ENCODE measurements at regions not wholly inside any gene's neighbourhood (a gene's known extent, or its start where the extent isn't known, plus 50 kb on each side); places are given as distances from the start of the nearest gene placed in this dataset.

- FAIRE-seq (no peak), DNase-seq (ENCODE audit: low spot score) (no peak)
These were observed 246.8 kb downstream of the CDC5L start for GRCh38 chr6:44634321-44634720.

GRCh38 chr6:44635486-44635885 is 248.0 kb downstream of the CDC5L start:
- DNase-seq (ENCODE audit: low spot score) = no peak
- FAIRE-seq = no peak

GRCh38 chr6:44636561-44637248 is 249.2 kb downstream of the CDC5L start:
- no peak for DNase-seq (ENCODE audit: low spot score)
- FAIRE-seq = no peak

DNA sequence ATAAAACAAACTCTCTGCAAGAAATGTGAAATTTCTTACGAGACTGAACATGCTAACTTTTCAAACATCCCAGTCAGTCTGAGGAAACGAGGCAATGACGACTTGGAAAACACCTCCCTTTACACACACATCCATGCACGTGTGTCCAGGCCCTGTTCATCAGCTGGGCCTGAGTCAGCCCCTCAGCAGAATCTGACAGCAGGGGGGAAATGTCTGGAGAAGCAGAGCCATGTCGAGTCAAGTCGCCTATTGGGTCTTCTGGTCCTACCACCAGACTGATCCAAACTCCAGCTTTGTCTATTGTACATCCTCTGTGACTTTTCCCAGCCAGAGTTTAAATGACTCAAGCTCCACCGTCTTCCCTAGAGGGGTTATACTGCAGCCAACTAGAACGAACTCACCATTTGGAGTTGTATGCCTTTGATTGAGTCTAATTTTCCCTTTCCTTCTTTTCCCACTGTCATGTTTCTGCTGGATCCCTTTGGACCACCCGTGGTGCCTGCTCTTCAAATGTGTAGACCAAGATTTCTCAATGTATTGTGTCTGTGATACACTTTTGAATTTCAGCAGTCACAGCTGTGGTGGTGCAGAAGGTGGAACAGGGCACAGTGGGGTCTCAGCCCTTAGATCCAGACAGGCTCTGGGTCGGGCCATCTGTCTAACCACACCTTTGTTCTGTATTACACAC is 254.0 kb downstream of the CDC5L start:
- DNase-seq (ENCODE audit: low spot score) (no peak), FAIRE-seq (no peak)

- FAIRE-seq (no peak), DNase-seq (ENCODE audit: low spot score) (no peak)
These were observed 254.8 kb downstream of the CDC5L start for GRCh38 chr6:44642349-44642748.

DNA sequence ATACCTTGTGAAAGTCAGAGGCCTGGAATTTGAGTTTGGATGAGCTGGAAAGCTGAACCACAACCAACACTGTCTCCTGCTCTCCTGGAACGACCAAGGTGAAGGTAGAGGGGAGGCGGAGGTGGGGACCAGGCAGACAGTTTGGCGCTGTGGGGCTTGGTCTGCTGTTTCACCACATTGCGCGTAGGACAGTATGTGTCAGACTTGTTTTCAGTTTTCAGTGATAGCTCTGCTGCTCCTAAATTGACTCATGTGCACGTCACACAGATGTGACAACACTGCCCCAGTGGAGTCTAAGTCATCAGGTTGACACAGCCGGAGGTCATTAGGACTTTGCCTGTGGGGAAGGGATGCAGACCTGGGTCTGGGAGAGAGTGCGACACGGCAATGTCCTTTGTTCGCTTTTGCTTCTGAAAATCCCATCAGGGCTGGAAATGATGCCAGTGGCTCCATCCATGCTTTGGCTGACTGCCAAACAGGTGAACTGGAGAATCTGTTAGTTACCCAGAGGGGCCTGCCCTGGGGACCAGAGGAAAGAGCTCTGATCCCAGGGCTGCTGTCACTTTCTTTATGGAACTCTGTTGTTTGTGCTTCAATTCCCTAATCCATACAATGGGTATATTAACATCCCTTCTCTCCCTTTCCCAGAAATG is 255.5 kb downstream of the CDC5L start:
- FAIRE-seq (no peak), DNase-seq (ENCODE audit: low spot score) (no peak)

- no peak for FAIRE-seq
- no peak for DNase-seq (ENCODE audit: low spot score)
These were observed 257.8 kb downstream of the CDC5L start for GRCh38 chr6:44645276-44645675.

- no peak for FAIRE-seq
- no peak for DNase-seq (ENCODE audit: low spot score)
These were observed 258.8 kb downstream of the CDC5L start for GRCh38 chr6:44646355-44646754.

DNA sequence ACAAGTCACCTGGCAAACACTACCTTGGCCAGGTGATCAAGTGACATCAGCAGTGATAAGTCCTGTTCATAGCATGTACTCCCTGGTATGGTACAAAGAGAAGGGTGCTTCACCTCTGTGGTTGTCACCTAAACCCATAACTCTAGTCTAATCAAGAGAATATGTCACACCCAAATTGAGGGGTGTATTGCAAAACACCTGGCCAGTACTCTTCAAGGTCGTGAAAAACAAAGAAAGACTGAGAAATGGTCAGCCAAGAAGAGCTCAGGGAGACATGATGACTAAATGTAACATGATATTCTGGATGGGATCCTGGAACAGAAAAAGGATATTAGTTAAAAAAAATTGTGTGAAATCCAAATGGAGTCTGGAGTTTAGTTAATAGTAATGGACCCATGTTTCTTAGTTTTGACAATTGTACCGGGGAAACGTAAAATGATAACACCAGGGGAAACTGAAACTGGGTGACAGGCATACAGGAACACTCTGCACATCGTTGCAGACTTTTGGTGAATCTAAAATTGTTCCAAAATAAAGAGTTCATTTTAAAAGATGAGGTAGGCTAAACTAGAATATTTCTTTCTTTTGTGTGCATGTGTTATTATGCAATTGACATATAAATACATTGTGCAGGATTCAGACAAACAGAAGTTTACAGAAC is 262.0 kb downstream of the CDC5L start:
- FAIRE-seq (peak; percentile 35), DNase-seq (ENCODE audit: low spot score) (peak; percentile 27)

DNA sequence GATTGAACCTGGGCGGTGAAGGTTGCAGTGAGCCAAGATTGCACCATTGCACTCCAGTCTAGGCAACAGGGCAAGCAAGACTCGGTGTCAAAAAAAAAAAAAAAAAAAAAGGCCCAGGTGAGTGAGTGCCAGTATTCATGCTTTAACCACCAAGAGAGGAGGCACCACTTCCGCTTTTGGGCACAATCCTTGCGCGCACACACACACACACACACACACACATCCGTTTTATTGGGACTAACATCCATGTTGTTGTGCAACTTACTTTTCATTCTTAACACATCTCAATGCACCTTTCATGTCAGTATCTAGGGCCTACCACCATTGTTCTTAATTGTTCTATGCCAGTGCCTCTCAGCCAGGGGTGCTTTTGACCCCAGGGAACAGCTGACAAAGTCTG is 263.0 kb downstream of the CDC5L start:
- no peak for DNase-seq (ENCODE audit: low spot score)

GRCh38 chr6:44650947-44651346 is 263.4 kb downstream of the CDC5L start:
- DNase-seq (ENCODE audit: low spot score) = peak; percentile 63
- no peak for FAIRE-seq

More for the DNA sequence above, 263.0 kb downstream of the CDC5L start:
- no peak for FAIRE-seq

DNA sequence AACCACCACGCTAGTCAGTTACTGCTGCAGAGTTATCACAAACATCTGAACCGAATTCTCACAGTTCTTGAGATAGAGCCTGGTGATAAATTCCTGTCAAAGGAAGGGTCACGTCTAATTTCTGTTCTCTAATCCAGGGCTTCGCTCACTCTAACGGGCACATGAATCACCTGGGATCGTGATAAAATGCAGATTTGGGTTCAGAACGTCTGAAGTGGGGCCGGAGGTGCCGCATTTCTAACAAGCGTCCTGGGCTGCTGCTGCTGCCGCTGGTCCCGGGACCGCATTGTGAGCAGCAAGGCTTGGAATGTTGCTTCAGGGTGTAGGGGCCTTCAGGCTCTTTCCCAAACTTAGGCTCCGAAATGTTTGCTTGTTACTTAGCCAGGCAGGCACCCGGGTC is 264.1 kb downstream of the CDC5L start:
- FAIRE-seq (no peak), DNase-seq (ENCODE audit: low spot score) (no peak)

- DNase-seq (ENCODE audit: low spot score) (no peak), FAIRE-seq (no peak)
These were observed 265.0 kb downstream of the CDC5L start for GRCh38 chr6:44652547-44652946.

GRCh38 chr6:44653091-44653490 is 265.6 kb downstream of the CDC5L start:
- DNase-seq (ENCODE audit: low spot score) (no peak), FAIRE-seq (no peak)

- FAIRE-seq (no peak), DNase-seq (ENCODE audit: low spot score) (peak; percentile 27)
These were observed 266.3 kb downstream of the CDC5L start for GRCh38 chr6:44653761-44654218.

- FAIRE-seq = no peak
- DNase-seq (ENCODE audit: low spot score) = peak; percentile 77
These were observed 268.2 kb downstream of the CDC5L start for GRCh38 chr6:44655412-44656342.

- FAIRE-seq = no peak
- DNase-seq (ENCODE audit: low spot score) = no peak
These were observed 269.2 kb downstream of the CDC5L start for GRCh38 chr6:44656691-44657090.

DNA sequence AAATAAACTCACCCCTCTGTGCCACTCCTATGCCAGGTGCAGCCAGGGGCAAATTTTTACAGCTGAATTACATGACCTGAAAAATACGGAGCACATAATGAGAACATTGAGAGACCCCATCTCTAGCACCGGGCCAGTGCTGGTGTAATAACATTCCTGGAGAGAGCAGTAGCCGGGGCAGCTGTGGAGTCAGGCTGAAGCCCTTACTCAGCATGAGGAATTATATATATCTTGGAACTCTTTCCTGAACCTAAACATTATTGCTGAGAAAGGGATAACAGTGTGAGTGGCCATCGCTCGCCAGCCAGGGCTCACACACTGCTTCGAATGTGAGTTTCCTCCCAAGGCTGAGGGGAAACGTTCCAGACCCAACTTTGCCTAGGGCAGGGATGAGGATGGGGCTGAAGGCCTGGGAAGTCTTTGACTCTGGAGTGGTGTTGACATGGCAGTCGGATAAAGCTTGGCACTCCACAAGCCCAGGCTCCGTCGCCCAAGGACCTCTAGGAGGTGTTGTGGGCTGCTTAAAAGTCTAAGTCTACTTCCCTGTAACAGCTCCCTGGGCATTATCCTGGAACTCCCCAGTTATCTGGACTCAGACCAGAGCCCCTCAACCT is 269.8 kb downstream of the CDC5L start:
- no peak for DNase-seq (ENCODE audit: low spot score)

DNA sequence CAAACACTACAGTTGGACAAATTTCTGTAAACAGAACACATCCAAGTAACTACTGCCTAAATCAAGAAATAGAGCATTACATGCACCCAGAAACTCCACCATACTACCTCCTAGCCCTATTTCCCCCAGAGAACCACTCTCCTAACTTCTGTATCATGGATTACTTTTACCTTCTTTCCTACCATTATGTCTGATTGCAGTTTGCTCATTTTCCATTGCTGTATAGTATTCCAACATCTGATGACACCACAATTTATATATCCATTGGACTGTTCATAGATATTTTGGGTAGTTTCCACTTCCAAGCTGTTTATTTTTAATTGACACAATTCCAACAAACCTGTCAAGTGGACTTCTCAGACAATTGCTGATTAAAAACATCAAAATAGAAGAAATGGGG is 271.1 kb downstream of the CDC5L start:
- DNase-seq (ENCODE audit: low spot score) (no peak), FAIRE-seq (no peak)

More for the DNA sequence above, 269.8 kb downstream of the CDC5L start:
- FAIRE-seq = no peak

DNA sequence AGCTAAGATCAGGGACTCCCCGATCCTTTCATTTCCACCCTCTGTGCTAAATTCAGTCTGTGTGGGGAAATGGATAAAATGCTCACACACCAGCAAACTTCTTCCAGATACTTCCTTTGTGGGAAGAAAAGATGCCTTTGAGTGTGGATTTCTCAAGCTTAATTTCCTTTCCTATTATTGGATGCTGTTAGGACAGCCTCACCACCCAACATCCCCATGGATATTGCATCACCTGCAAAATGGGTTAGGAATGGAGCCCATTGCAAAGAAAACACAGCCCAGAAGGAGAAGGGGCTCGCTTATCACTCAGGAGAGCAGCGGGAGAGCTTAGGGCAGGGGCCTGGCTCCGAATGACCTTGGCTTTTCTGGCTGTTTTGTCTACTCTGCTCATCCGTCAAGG is 272.2 kb downstream of the CDC5L start:
- DNase-seq (ENCODE audit: low spot score) (no peak), FAIRE-seq (no peak)
